GM18867 (cell line): ENCODE measurements at regions not wholly inside any gene's neighbourhood (a gene's known extent, or its start where the extent isn't known, plus 50 kb on each side); places are given as distances from the start of the nearest gene placed in this dataset.

Source experiments
- ATAC-seq: cut with Tn5 transposase; IDR thresholded peaks from one replicate; pipeline ENCODE4 v1.9.1; 2021; ENCODE audit warnings: mild to moderate bottlenecking, moderate library complexity; ENCODE audit not compliant: unreplicated experiment

DNA sequence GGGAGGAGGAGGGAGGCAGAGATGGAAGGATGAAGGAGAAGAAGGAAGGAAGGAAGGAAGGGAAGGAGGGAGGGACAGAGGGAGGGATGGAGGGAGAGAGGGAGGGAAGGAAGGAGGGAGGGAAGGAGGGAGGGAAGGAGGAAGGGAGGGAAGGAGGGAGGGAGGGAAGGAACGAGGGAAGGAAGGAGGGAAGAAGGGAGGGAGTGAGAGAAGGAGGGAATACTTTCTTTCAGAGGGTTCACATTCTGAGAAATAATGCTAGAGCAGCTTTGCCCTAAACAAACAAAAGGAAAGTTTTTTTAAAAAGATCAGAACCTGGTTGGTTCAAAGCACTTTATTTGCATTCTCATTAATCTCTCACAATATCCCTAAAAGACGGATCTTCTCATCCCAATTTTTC is 96.1 kb upstream of the NXT1 start:
- ATAC-seq, result no peak

DNA sequence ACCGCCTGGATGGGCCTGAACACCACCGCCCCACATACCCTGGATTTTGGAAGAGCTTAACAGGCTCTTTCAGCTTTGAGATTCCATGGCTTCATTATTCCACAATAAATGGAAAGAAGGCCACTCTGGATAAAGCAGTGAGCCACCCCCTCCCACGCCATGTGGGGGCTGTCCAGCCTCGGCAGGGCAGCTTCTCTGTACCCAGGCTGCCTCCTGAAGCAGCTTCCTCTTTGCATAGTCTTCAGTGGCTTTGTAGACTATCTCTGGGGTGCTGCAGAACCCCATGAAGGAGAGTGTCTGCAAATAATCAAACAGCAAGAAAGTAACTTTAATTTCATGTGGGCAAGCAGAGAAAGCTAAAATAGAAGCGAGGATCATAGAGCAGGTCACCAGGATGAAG is 96.6 kb upstream of the NXT1 start:
- ATAC-seq, result no peak

DNA sequence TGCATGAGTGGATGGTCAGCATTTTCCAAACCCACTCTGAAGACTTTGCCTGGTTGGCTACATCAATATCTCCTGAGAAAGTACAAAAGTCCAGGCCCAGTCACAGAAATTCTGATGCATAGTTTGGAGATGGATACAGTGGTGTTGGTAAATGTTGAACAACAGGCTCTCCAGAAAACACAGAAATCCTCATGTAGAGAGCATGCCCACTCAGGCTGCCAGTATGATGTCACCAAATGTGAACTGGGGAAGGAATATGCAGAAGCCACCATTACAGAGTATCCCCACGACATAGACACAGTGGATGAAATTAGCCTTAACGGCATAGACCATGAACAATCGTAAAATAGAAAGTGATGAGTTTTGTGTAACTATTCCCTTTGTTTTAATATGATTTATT is 97.1 kb upstream of the NXT1 start:
- ATAC-seq, result no peak

DNA sequence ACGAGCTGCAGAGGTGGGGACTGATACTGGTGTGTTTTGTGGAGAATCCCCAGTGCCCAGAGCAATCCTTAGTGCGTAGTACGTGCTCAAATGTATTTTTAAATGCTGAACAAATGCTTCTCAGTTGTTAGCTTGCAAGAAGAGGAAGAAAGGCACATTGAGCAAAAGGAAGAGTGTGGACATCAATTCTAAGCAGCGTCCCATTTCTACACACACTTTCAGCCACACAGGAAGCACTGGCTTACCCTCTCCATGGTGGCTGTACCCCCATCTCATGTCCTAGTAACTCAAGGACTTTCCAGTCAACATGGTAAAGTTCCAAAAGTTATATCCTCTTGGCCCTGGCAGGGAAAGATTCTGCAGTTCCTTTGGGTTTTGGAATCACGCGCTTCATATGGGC is 98.8 kb upstream of the NXT1 start:
- no peak for ATAC-seq

DNA sequence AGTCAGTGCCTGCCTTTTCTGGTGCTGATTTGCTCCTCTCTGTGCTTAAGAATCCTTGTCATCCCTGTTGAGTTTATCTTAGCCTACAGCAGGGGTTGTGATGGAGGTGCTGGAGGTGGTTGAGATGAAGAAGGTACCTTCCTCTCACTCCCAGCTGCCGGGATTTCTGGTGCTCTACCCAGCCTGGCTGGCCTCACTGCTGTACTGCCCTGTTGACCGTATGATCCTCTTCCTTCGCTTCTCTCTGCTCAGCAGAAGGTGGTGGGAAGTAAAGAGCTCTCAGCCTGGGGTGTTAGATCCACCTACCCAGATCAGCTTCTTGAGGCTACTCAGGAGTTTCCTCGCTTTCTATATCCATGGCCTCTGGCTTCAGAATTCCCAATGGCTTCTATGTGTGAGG is 101.0 kb upstream of the NXT1 start:
- ATAC-seq, result no peak

DNA sequence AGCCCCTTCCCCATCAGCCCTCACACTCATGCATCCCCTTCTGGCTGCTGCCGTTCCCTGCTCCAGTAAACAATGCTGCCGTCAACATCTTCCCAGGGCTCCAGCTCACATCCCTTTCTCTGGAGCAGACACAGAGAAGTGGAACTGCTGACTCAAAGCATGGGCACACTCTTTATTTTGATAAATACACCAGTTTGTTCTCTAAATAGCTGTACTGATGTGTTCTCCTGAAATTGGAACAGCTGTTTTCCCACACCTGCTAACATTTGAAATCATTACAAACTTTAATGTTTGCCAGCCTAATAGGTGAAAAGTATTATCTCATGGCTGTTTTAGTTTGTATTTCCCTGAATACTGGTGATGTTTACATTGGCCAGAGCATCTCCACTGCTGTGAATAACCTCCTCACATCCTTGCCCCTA is 102.1 kb upstream of the NXT1 start:
- no peak for ATAC-seq

DNA sequence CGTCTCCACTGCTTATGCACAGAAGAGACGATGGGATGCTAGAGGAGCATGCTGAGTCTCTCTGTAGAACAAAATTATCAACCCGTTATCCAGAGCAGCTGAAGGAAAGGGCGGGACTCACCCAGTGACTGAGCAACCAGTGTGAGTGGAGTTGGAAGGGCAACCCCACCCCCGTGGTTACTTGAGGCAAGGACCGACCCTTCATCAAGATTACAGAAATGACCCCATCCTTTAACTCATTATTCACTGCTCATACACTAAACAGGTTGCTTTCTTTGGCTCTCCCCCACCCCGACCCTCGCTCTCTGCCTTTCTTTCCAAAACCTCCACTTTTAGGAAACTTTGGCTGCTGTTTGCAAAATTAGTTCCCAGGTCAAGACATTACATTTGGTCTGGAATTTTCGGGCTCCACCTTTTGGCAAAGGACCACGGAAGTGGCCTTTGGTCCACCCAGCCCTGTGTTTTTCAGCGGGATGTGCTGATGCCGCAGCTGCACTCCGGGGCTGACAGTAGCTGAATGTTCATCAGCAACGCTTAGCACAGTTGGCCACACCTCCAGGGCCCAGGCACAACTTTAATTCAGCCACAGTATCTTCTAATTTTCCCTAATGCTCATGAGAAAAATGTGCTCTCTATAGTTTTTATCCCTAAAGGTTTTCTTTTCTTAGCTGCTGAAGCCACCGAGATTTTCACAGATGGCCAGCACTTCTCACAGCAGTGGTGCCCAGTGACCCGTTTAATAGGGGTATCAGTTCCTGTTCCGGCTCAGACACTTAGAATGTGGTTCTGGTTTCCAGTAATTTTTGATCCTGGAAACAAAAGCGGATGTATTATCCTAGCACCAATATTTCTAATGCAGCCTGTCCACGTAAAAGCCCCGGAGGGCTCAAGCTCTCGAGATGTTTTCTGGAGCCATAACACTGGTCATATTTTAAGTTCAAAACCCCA is 103.6 kb upstream of the NXT1 start:
- peak; percentile 61 for ATAC-seq

DNA sequence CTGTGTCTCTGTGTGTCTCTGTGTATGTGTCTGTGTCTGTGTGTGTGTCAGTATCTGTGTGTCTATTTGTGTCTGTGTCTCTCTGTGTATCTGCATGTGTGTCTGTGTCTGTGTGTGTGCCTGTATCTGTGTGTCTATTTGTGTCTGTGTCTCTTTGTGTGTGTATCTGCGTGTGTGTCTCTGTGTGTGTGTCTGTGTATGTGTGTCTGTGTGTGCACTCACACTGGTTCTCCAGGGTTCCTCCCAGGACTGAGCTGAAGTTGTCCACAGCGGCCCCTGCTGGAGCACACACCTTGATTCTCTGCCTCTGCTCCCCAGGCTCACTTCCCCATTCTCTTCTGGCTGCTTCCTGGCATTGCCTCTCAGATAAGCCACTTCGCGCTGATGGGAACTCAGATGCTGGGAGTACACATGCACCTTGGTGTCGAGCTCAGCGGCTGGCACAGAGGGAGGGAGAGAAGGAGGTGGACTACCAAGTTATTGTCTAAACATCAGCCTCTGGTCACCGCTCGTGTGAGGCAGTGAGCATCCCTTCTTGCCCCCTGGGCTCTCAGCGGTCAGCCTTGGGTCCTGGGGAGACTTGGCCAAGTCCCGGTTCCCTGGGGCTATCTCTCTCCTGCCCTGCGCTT is 104.9 kb upstream of the NXT1 start:
- peak; percentile 96 for ATAC-seq

DNA sequence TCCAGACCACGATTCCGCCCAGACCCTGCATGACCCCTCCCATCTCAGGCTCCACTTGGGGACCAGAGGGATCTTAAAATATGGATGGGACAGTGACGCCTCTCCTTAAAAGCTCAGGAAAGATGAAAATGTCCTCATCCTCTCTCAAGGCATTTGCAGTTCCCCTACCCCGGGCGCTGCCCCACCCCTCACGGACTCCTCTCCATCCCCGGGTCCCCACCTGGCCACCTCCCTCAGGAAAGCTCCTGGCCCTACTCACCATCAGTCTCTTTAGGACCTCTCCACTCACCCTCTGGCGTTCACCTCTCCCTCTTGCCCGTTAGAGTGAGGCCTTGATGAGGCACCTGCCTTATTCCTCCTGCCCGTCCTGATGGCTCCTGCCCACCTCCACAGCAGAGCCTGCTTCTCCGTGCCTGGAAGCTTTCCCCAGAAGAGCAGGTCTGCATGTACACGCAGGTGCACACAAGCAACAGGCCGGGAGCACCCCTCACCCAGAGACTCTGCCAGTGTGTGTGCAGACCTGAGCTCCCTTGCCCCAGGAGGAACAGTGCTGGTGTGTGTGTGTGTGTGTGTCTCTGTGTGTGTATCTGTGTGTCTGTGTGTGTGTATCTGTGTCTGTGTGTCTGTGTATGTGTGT is 105.6 kb upstream of the NXT1 start:
- ATAC-seq, result no peak

DNA sequence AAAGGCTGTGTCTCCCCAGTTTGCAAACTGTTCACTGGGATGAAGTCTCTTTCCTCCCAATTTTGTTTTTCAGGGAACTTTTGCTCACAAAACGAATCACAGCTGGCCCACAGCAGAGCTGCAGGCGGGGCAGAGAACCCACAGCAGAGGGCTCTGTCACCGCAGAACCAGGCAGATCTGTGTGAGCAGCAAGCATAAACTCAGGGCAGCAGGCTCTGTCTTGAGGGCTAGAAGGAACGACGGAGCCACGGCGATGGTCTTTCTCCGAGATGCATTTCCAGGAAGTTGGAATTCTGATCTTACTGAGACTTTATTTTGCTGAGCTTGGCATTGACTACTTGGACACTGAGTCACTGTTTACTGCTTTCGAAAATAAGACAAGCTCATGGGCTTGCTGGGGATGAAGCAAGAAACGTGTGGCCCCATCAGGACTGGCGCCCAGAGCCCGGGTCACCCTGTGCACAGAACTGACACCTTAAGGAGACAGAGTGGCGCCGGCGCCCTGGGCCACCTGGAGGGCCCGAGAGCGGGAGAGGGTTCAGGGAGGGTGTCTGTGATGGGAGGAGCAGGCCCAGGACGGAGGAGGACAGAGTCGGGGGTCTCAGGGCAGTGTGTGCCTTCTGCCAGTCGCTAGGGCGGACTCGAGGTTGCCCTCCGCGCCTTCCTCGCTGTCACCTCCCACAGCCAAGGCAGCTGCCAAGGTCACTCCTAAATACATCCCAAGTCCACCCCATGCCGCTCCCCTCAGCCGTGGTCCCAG is 106.3 kb upstream of the NXT1 start:
- ATAC-seq, result no peak

DNA sequence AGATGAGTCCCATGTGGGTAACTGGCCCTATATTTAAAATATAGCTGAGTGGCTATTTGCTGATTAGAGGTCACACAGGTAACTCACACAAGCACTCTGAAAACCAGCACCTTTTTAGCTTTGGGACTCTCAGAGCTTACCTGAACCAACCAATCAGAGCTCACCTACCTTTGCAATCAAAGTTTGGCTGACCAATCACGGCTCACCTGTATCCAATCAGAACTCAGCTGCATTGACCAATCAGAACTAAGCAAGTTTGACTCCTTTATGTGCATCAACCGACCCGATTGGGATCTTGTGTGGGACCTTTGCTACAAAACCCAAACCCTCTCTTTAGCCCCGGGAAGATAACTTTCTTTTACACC is 106.8 kb upstream of the NXT1 start:
- ATAC-seq, result no peak

DNA sequence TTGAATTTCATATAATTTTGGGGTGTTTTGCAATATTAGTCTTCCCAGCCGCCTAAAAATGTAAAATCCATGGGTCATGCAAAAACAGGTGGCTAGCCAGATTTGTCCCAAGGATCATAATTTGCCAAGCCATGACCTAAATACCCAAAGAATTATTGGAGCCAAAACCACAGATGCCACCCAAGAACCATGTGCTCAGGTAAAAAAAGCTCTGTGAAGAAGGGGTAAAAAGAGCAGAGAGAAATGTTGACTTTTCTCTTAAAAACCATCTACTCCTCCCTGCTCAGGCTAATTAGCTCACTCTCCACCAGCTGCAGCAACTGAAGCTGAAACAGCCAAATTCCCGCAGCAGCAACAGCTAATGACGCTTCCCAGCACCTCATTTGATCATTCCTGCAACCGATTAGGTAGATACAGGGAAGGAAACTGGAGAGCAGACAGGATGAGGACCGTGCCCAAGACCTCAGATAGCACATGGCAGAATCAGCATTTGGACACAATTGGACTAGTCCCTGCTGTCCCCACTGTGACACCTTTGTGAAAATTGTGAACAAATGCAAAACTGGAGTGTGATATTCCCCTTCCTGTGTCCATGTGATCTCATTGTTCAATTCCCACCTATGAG is 107.9 kb upstream of the NXT1 start:
- no peak for ATAC-seq

DNA sequence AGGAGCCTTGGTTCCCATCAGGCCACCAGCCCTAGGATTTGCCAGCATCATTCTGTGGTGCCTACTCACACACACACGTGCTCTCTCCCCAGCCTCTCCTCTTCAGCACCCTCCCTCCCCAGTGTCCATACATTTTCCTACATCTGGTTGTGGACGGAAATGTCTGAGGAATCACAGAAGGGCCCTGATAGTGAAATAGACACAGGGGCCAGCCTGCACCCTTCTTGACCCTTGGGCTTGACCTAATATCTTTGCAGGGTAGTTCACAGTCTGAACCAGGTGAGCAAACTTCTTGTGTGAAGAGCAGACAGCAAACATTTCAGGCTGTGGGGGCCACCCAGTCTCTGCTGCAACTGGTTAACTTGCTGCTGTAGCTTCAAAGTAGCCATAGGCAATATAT is 108.5 kb upstream of the NXT1 start:
- ATAC-seq, result no peak

DNA sequence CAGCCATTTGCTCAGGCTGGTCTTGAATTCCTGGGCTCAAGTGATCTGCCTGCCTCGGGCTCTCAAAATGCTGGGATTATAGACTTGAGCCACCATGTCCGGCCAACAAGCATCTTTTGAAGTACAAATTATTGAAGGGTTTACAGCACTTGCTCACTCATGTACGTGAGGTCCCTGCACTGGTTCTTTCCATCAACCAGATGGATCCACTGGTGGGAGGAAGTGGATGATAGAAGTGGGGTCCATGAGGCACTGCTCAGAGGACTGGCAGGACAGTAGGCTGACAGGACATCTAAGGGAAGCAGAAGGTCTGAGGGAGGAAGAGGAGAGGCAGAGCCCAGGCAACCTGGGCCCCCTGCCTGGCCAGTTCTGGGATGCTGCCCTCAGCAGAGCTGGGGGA is 109.2 kb upstream of the NXT1 start:
- no peak for ATAC-seq

DNA sequence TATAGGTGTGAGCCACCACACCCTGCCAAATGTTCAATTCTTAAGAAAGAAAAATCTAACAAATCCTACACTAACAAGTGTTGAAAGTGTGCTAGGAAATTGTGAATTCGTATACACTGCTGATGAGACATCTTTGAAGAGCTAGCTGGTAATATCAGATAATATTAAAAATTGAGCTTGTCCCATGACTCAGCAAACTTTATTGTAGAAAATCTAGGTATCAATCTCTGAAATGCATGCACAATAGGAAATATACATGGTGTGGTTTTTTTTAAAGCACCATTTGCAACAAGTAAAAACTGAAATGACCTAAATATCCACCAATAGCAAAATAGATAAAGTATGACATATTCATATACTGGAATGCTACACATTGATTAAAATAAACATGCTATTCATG is 110.1 kb upstream of the NXT1 start:
- ATAC-seq, result no peak

DNA sequence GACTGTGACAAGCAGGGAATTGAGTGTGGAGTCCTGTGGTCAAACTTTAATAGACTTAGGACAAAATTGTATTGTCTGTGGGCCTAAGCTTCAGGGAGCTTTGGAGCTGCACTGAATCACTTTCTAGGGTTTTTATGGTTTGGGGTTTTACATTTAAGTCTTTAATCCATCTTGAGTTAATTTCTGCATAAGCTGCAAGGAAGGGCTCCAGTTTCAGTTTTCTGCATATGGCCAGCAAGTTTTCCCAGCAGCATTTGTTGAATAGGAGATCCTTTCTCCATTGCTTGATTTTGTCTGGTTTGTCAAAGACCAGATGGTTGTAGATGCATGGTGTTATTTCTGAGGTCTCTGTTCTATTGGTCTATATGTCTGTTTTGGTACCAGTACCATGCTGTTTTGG is 113.4 kb upstream of the NXT1 start:
- no peak for ATAC-seq

DNA sequence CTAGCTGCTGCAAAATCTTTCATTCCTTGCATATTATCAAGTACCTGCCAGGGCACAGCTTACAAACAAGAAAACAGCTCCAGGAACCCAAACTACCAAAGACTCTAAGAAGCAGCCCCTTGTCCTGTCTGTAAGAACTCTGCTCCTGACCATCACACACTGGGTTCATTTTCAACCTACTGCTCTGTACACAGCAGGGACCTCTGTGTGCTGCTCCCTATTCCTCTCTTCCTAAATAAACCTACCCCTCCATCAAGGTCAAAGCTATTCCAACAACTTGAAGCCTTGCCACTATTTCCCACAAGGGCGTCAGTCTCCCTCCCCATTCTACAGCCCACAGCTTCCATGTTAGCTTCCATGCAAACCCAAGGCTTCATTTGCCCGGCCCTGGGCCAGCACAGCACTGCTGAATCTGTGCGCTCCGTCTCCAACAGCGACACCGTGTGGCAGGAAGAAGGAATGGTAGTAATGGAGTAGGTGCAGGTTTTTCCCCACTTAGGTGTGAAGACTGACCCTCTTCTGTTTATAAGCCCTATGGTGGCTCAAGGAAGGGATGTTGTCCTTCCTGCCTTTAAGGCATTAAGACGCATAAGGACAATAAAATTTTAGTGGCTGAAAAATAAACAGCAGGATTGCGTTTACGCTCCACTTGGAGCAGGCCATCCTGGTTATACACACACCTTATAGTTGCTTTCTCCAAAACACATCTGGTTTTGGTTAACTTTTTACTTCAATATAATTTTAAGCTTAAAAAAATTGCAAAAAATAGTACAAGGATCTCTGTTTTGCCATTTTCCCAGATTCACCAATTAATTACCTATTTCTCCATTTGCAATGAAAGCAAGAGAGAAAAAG is 115.2 kb upstream of the NXT1 start:
- no peak for ATAC-seq

DNA sequence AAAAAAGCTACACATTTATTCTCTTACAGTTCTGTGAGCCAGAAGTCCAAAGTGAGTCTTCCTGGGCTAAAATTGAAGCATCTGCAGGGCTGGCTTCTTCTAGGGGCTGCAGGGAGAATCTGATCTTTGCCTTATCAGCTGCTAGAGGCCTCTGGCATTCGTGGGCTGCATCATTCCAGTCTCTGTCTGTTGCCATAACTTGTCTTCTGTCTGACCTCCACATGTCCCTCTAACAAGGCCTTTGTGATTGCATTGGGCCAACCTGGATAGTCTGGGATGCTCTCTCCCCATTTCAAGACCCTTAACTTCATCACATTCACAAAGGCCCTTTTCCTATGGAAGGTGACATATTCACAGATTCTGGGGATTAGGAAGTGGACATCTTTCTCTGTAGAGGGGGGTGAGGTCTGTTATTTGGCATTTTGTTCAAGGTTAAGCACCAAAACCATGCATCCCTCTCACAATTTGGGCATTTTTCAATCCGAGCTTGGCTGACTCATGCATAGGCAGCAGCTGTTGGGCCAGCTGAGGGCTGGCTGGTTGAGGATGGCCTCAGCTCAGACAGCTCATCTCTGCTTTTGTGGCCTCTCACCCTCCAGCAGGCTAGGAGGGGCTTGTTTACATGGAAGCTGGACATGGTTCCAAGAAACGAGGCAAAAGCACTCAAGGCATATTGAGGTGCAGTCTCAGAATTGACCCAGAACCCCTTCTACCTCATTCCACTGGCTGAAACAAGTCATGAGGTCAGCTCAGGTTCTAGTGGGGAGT is 116.1 kb upstream of the NXT1 start:
- no peak for ATAC-seq

DNA sequence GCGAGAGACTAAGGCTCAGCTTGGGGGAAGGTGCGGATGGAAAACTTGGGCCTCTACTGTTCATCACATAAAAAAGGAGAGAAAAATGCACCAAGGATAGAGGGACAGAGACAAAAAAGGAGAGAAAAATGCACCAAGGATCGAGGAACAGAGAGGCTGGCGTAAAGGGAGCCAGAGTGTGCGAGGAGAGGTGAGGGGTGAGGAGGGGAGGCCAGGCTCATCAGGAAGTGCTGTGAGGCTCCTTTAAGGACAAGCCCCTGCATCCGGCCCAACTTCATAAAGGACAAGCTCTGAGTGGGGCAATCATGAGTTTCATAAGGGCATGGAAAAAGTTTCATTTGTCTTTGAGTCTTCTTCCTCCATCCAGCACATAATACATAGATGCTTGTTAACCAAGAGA is 117.2 kb upstream of the NXT1 start:
- no peak for ATAC-seq
